K562 (cell line): ENCODE measurements at regions not wholly inside any gene's neighbourhood (a gene's known extent, or its start where the extent isn't known, plus 50 kb on each side); places are given as distances from the start of the nearest gene placed in this dataset.

Experiments
- ATAC-seq: fragments of 200-7000 bp; cut with Tn5 transposase; 3 replicates; pipeline ENCODE4 v1.9.1; 2020; ENCODE audit warnings: moderate library complexity
- BruUV-seq: library from RNA; stranded (reverse); fragments of 400-500 nt; replicated peaks from 2 replicates; lab custom pipeline; 2021; lab: Mats Ljungman, UMichigan
- CTCF ChIA-PET: fragments of 300-600 bp; formaldehyde crosslinking; extraction: SDS; loops from one replicate; lab custom pipeline; 2021; ENCODE audit warnings: low intra/inter-chr PET ratio; lab: Yijun Ruan, JAX
- POLR2A ChIA-PET: fragments of 300-600, 350-650 bp; sonication (Branson Sonifier 250); formaldehyde crosslinking; extraction: SDS; loops from one replicate; lab custom pipeline; 2021; ENCODE audit warnings: antibody characterized with exemption, inconsistent platforms; lab: Yijun Ruan, JAX
- DNase-seq, 4 experiments: peaks; one replicate each; pipeline versions ENCODE4 v3.0.0 to v3.0.0-alpha.2; 2011 to 2018; ENCODE audit warnings: low spot score in 3 of 4, mixed read lengths in 3 of 4; ENCODE audit errors: extremely low read depth in 1 of 4
- FAIRE-seq: peaks from 2 replicates; lab custom pipeline; 2011; peaks lifted over from hg19 to GRCh38; lab: Jason Lieb, UNC
- H2AFZ ChIP-seq: 2 replicates; pipeline ENCODE4 v1.6.0; 2011; ENCODE audit warnings: low read depth, low read length, control low read depth, inconsistent platforms
- H3K27ac ChIP-seq: fragments of 200-600 bp; 3 replicates; pipeline ENCODE4 v1.8.0; 2011; ENCODE audit warnings: low read depth, mild to moderate bottlenecking, control low read depth, inconsistent platforms, low read length, moderate library complexity, mixed read lengths; ENCODE audit errors: extremely low read depth
- H3K27me3 ChIP-seq, 2 experiments: fragments of 300-600 bp in 1 of 2; 2 replicates in 1 of 2; 3 replicates in 1 of 2; pipeline versions ENCODE4 v1.6.0 to v1.8.0; 2011; ENCODE audit warnings: inconsistent platforms in 2 of 2, low read length in 2 of 2, mild to moderate bottlenecking in 1 of 2, mixed read lengths in 1 of 2, moderate library complexity in 1 of 2; ENCODE audit not compliant: control insufficient read depth in 2 of 2, insufficient read depth in 2 of 2
- H3K36me3 ChIP-seq: fragments of 300-600 bp; 3 replicates; pipeline ENCODE4 v1.8.0; 2011; ENCODE audit warnings: mild to moderate bottlenecking, low read length, inconsistent platforms; ENCODE audit not compliant: control insufficient read depth, insufficient read depth
- H3K4me1 ChIP-seq, 2 experiments: fragments of 200-600 bp in 1 of 2; replicated peaks in 1 of 2; 2 replicates in 1 of 2; 3 replicates in 1 of 2; pipeline versions ENCODE4 v1.5.1 to v1.8.0; 2011; ENCODE audit warnings: inconsistent platforms in 2 of 2, low read length in 2 of 2, mild to moderate bottlenecking in 1 of 2, mixed read lengths in 1 of 2, moderate library complexity in 1 of 2; ENCODE audit not compliant: control insufficient read depth in 2 of 2, insufficient read depth in 2 of 2
- H3K4me2 ChIP-seq: 2 replicates; pipeline ENCODE4 v1.6.1; 2011; ENCODE audit warnings: low read length, control low read depth, inconsistent platforms, mixed read lengths; ENCODE audit not compliant: insufficient read depth
- H3K4me3 ChIP-seq: fragments of 200-600 bp; sonication (generic), shearing (Covaris generic); 2 replicates; pipeline ENCODE4 v1.5.1; 2016; ENCODE audit warnings: control low read depth, inconsistent platforms
- H3K79me2 ChIP-seq: fragments of 200-600 bp; 3 replicates; pipeline ENCODE4 v1.8.0; 2011; ENCODE audit warnings: low read length, inconsistent platforms; ENCODE audit not compliant: control insufficient read depth, insufficient read depth
- H3K9ac ChIP-seq, 2 experiments: 2 replicates each; pipeline versions ENCODE4 v1.6.0 to v1.6.1; 2011; ENCODE audit warnings: low read depth in 2 of 2, low read length in 2 of 2, control low read depth in 1 of 2, inconsistent platforms in 1 of 2, mild to moderate bottlenecking in 1 of 2, mixed read lengths in 1 of 2; ENCODE audit not compliant: insufficient read depth in 1 of 2
- H3K9me1 ChIP-seq: one replicate; pipeline ENCODE4 v1.6.0; 2011; ENCODE audit warnings: inconsistent platforms, mild to moderate bottlenecking, low read length, moderate library complexity; ENCODE audit not compliant: control insufficient read depth, insufficient read depth
- H3K9me3 ChIP-seq: replicated peaks from 2 replicates; pipeline ENCODE4 v1.5.1; 2011; ENCODE audit warnings: low read depth, low read length, inconsistent platforms; ENCODE audit not compliant: control insufficient read depth, insufficient read depth
- H4K20me1 ChIP-seq: replicated peaks from 2 replicates; pipeline ENCODE4 v1.6.1; 2011; ENCODE audit warnings: low read length, inconsistent platforms, mixed read lengths; ENCODE audit not compliant: control insufficient read depth, insufficient read depth
- DEAF1 ChIP-seq: fragments of 450-650 bp; formaldehyde crosslinking; IDR thresholded peaks from 2 replicates; pipeline ENCODE4 v1.4.0; 2020; ENCODE audit warnings: mild to moderate bottlenecking, moderate library complexity
- FOXP4 ChIP-seq: sonication (generic); formaldehyde crosslinking; IDR thresholded peaks from 2 replicates; pipeline ENCODE4 v1.8.0; 2022; ENCODE audit warnings: mild to moderate bottlenecking, missing genetic modification reagents, borderline replicate concordance
- JUN ChIP-seq, 2 experiments: sonication (generic) in 1 of 2; formaldehyde crosslinking in 1 of 2; IDR thresholded peaks; 2 replicates each; pipeline versions ENCODE4 v1.6.1 to v1.8.0; 2012 to 2022; ENCODE audit warnings: borderline replicate concordance in 2 of 2, mild to moderate bottlenecking in 2 of 2, improper control_type of control experiment in 1 of 2, low read depth in 1 of 2, low read length in 1 of 2, missing genetic modification reagents in 1 of 2
- RBM25 ChIP-seq: fragments of 200-400 bp; formaldehyde crosslinking; IDR thresholded peaks from 2 replicates; pipeline ENCODE4 v1.6.1; 2018; ENCODE audit warnings: low read length, low read depth, moderate library complexity; ENCODE audit not compliant: severe bottlenecking
- SMARCA5 ChIP-seq: fragments of 450-650 bp; IDR thresholded peaks from 2 replicates; pipeline ENCODE4 v1.6.1; 2016
- SUPT5H ChIP-seq: fragments of 450-650 bp; IDR thresholded peaks from 2 replicates; pipeline ENCODE4 v1.6.1; 2016
- ZFP91 ChIP-seq: sonication (generic); formaldehyde crosslinking; IDR thresholded peaks from 2 replicates; pipeline ENCODE4 v1.8.0; 2022; ENCODE audit warnings: mild to moderate bottlenecking, missing genetic modification reagents
- in situ Hi-C: fragments of 300-500 bp; cut with MboI; formaldehyde crosslinking; loops from 4 replicates; pipeline ENCODE4 v1.15.0; 2018; ENCODE audit warnings: inconsistent platforms, mixed read lengths
- intact Hi-C: fragments of 100-400 bp; cut with micrococcal nuclease; formaldehyde crosslinking; loops from 2 replicates; pipeline ENCODE4 v1.14.2; 2022

GRCh38 chr18:2381539-2381938 is 189.8 kb downstream of the METTL4 start (continued):
- no peak for TF ChIP-seq JUN (IDR thresholded peaks at IDR 0.05; ENCODE audit: borderline replicate concordance, low read depth, low read length)
- no peak for TF ChIP-seq JUN (CRISPR knock-in tag; IDR thresholded peaks at IDR 0.05; ENCODE audit: borderline replicate concordance)
- TF ChIP-seq FOXP4 (CRISPR knock-in tag) = no peak
- no peak for TF ChIP-seq ZFP91 (CRISPR knock-in tag)
- TF ChIP-seq DEAF1 (CRISPR knock-in tag) = no peak
- TF ChIP-seq SUPT5H = no peak

GRCh38 chr18:2387588-2387987 is 183.7 kb downstream of the METTL4 start:
- in situ Hi-C loops = no loop called here
- DNase-seq (no peak), ATAC-seq (no peak), FAIRE-seq (no peak)
- Histone ChIP-seq H3K27me3 (no peaks in the 10 kb centered on the region), H3K79me2 (no peaks in the 10 kb centered on the region), H2AFZ (no peak overlapping the region), H3K9me3 (no peaks in the 10 kb centered on the region), H3K4me1 (no peaks in the 10 kb centered on the region), H4K20me1 (no peaks in the 10 kb centered on the region), H3K27ac (no peak overlapping the region), H3K36me3 (no peaks in the 10 kb centered on the region), H3K4me3 (no peak overlapping the region), H3K9me1 (no peaks in the 10 kb centered on the region), H3K9ac (no peak overlapping the region), H3K4me2 (no peak overlapping the region)
- ChIA-PET POLR2A (no interaction called here), CTCF (no interaction called here)
- intact Hi-C loops = no loop called here
- BruUV-seq = no TSS peak
- TF ChIP-seq RBM25 = peak; percentile 34
- TF ChIP-seq SMARCA5 = 0 out of 2 replicates have a peak, but pooled peaks have one; percentile 36
